ENCODE measurements at regions not wholly inside any gene's neighbourhood (a gene's known extent, or its start where the extent isn't known, plus 50 kb on each side); places are given as distances from the start of the nearest gene placed in this dataset.

GRCh38 chr13:76622315-76623040 lies 263.7 kb downstream of the KCTD12 start:
- Histone ChIP-seq H3K4me1 (no peaks in the 10 kb centered on the region), H3K36me3 (no peaks in the 10 kb centered on the region), H3K27ac (no peak overlapping the region), H3K4me3 (no peak overlapping the region), H3K27me3 (no peaks in the 10 kb centered on the region), H3K9me3 (no peaks in the 10 kb centered on the region)
- intact Hi-C loops (cut with DNase I), result no loop called here
- TF ChIP-seq POLR2A (IDR thresholded peaks at IDR 0.05), result no peak
- TF ChIP-seq, protein P1, sequence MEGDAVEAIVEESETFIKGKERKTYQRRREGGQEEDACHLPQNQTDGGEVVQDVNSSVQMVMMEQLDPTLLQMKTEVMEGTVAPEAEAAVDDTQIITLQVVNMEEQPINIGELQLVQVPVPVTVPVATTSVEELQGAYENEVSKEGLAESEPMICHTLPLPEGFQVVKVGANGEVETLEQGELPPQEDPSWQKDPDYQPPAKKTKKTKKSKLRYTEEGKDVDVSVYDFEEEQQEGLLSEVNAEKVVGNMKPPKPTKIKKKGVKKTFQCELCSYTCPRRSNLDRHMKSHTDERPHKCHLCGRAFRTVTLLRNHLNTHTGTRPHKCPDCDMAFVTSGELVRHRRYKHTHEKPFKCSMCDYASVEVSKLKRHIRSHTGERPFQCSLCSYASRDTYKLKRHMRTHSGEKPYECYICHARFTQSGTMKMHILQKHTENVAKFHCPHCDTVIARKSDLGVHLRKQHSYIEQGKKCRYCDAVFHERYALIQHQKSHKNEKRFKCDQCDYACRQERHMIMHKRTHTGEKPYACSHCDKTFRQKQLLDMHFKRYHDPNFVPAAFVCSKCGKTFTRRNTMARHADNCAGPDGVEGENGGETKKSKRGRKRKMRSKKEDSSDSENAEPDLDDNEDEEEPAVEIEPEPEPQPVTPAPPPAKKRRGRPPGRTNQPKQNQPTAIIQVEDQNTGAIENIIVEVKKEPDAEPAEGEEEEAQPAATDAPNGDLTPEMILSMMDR (IDR thresholded peaks at IDR 0.05), result no peak
- TF ChIP-seq POLR2AphosphoS5 (IDR thresholded peaks at IDR 0.05; ENCODE audit: insufficient read depth in 1 of 2, low read depth in 1 of 2), result no peak
- DNase-seq (ENCODE audit: extremely low spot score in 2 of 2), result no peak

DNA sequence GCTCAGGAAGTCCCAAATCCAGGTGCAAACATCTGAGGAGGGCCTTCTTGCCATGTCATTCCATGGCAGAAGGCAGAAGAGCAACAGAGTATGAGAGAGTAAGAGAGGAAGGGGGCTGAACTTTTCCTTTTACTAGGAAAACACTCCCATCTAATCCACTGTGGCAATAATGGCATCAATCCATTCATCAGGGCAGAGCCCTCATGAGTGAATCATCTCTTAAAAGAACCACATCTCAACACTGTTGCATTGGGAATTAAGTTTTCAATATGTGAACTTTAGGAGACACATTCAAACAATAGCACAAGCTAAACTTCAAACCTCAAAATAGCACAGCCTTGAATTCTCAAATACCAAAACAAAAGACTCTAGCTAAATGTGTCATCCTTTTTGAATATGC lies 264.5 kb downstream of the KCTD12 start:
- TF ChIP-seq POLR2AphosphoS5 (IDR thresholded peaks at IDR 0.05; ENCODE audit: insufficient read depth in 1 of 2, low read depth in 1 of 2) (no peak), POLR2A (IDR thresholded peaks at IDR 0.05) (no peak)
- TF ChIP-seq, protein P1 (IDR thresholded peaks at IDR 0.05), result no peak
- no peaks in the 10 kb centered on the region for H3K9me3 ChIP-seq
- H3K4me1 ChIP-seq, result no peaks in the 10 kb centered on the region
- no peaks in the 10 kb centered on the region for H3K36me3 ChIP-seq
- no peak for DNase-seq (ENCODE audit: extremely low spot score in 2 of 2)
- no peaks in the 10 kb centered on the region for H3K27me3 ChIP-seq
- H3K27ac ChIP-seq, result no peak overlapping the region
- H3K4me3 ChIP-seq, result no peak overlapping the region
- intact Hi-C loops (cut with DNase I), result no loop called here

- no peaks in the 10 kb centered on the region for H3K36me3 ChIP-seq
- H3K4me3 ChIP-seq, result no peak overlapping the region
- no peaks in the 10 kb centered on the region for H3K27me3 ChIP-seq
- no peak for DNase-seq (ENCODE audit: extremely low spot score in 2 of 2)
- no peaks in the 10 kb centered on the region for H3K4me1 ChIP-seq
- intact Hi-C loops (cut with DNase I), result no loop called here
- no peaks in the 10 kb centered on the region for H3K9me3 ChIP-seq
- TF ChIP-seq POLR2AphosphoS5 (IDR thresholded peaks at IDR 0.05; ENCODE audit: insufficient read depth in 1 of 2, low read depth in 1 of 2), result no peak
- no peak for TF ChIP-seq POLR2A (IDR thresholded peaks at IDR 0.05)
- TF ChIP-seq, protein P1 (IDR thresholded peaks at IDR 0.05), result no peak
- no peak overlapping the region for H3K27ac ChIP-seq
Measured at GRCh38 chr13:76620036-76620435, 266.2 kb downstream of the KCTD12 start.

DNA sequence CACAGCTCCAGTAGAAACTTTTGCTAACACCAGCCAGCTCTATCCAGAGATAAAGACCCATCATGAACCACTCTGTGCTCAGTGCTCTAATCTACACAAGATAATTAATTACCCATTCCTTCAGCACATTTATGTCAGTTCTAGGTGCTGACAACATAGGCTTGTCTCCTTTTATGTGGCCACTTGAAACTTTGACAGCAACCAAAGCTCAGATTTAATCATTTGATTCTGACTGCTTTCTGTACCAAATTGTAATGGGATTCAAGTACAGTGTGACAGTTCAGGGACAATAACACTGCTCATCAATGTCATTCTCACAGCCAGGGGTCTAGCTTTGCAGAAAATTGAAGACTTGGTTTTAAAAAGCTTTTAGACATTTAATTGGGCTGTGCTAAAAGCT lies 266.6 kb downstream of the KCTD12 start:
- no peaks in the 10 kb centered on the region for H3K27me3 ChIP-seq
- no peaks in the 10 kb centered on the region for H3K36me3 ChIP-seq
- no peaks in the 10 kb centered on the region for H3K9me3 ChIP-seq
- no peak overlapping the region for H3K4me3 ChIP-seq
- no peak overlapping the region for H3K27ac ChIP-seq
- no peak for DNase-seq (ENCODE audit: extremely low spot score in 2 of 2)
- intact Hi-C loops (cut with DNase I), result no loop called here
- TF ChIP-seq POLR2A (IDR thresholded peaks at IDR 0.05), result no peak
- TF ChIP-seq, protein P1 (IDR thresholded peaks at IDR 0.05), result no peak
- TF ChIP-seq POLR2AphosphoS5 (IDR thresholded peaks at IDR 0.05; ENCODE audit: insufficient read depth in 1 of 2, low read depth in 1 of 2), result no peak
- no peaks in the 10 kb centered on the region for H3K4me1 ChIP-seq

DNA sequence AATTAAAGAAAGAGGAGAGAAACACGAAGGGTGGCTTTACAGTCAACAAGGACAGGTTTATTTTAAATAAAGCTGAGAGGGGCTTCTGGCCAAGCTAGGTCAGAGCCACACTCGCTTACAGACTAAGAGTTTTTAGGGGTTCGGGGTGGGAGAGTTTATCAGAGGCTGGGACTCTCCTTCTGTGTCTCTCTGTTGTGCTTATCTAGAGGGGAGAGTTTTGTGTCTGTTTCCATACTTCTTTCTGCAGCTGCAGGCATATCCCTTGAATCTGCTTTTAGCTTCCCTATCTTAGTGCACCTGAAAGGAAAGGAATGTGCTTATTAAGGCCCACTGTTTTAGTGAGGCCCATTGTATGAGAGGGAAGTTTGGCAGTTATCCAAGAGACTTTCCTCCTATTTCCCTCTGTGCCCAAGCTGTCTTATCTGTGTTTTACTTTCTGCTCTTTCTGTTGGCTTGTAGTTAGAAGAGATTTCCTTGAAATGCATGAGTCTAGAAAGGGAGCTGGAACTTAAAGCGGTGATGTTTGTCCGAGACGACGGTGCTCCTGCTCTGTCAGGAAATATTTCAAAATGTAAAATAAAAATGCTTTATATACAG lies 275.3 kb downstream of the KCTD12 start:
- DNase-seq (ENCODE audit: extremely low spot score in 2 of 2), result no peak
- Histone ChIP-seq H3K27ac (no peak overlapping the region), H3K4me1 (no peaks in the 10 kb centered on the region), H3K36me3 (no peaks in the 10 kb centered on the region), H3K9me3 (no peaks in the 10 kb centered on the region), H3K4me3 (no peak overlapping the region), H3K27me3 (no peaks in the 10 kb centered on the region)
- TF ChIP-seq POLR2A (IDR thresholded peaks at IDR 0.05) (no peak), POLR2AphosphoS5 (IDR thresholded peaks at IDR 0.05; ENCODE audit: insufficient read depth in 1 of 2, low read depth in 1 of 2) (no peak)
- TF ChIP-seq, protein P1 (IDR thresholded peaks at IDR 0.05), result no peak
- intact Hi-C loops (cut with DNase I), result no loop called here
